B cell (primary cell): ENCODE measurements at regions not wholly inside any gene's neighbourhood (a gene's known extent, or its start where the extent isn't known, plus 50 kb on each side); places are given as distances from the start of the nearest gene placed in this dataset.

Experiments used
- ATAC-seq: fragments of 200-7000 bp; cut with Tn5 transposase; one replicate; pipeline ENCODE4 v1.10.0; 2021; ENCODE audit warnings: low read depth, mild to moderate bottlenecking, moderate number of reproducible peaks, moderate library complexity
- CTCF ChIA-PET: fragments of 350-600 bp; sonication (Branson Sonifier 250); formaldehyde crosslinking; loops from one replicate; lab custom pipeline; 2021; ENCODE audit warnings: antibody characterized with exemption, inconsistent platforms; lab: Charles Lee
- POLR2A ChIA-PET: fragments of 350-600 bp; sonication (Branson Sonifier 250); formaldehyde crosslinking; loops from one replicate; lab custom pipeline; 2021; ENCODE audit warnings: antibody characterized with exemption; lab: Charles Lee
- DNase-seq: peaks from one replicate; pipeline ENCODE4 v3.0.0; 2013
- H2AFZ ChIP-seq: 2 replicates; pipeline ENCODE4 v1.6.1; 2012; ENCODE audit warnings: mild to moderate bottlenecking, low read depth, low read length; ENCODE audit not compliant: insufficient read depth, poor library complexity, severe bottlenecking
- H3K27ac ChIP-seq, 2 donors: 1 replicate in 1 of 2; 2 replicates in 1 of 2; pipeline ENCODE4 v1.5.1; 2012 to 2013; ENCODE audit warnings: low read length in 2 of 2, mild to moderate bottlenecking in 2 of 2, moderate library complexity in 1 of 2
- H3K27me3 ChIP-seq, 4 experiments: fragments of 200-600 bp in 1 of 4; sonication (generic) in 1 of 4; replicated peaks in 1 of 4; 1 replicate in 2 of 4; 2 replicates in 2 of 4; pipeline versions ENCODE4 v1.6.1 to v1.7.0; 2013 to 2016; ENCODE audit warnings: low read length in 3 of 4, mild to moderate bottlenecking in 2 of 4, mixed read lengths in 1 of 4, moderate library complexity in 1 of 4; ENCODE audit not compliant: insufficient read depth in 4 of 4, control insufficient read depth in 3 of 4; ENCODE audit errors: control extremely low read depth in 1 of 4
- H3K36me3 ChIP-seq, 2 experiments: replicated peaks in 1 of 2; 1 replicate in 1 of 2; 2 replicates in 1 of 2; pipeline versions ENCODE4 v1.6.1 to v1.7.1; 2013; ENCODE audit warnings: low read length in 1 of 2; ENCODE audit not compliant: insufficient read depth in 2 of 2, control insufficient read depth in 1 of 2; ENCODE audit errors: control extremely low read depth in 1 of 2, extremely low read depth in 1 of 2
- H3K4me1 ChIP-seq, 2 donors: fragments of 200-600 bp in 1 of 2; sonication (generic) in 1 of 2; 1 replicate in 1 of 2; 2 replicates in 1 of 2; pipeline versions ENCODE4 v1.5.1 to v1.6.1; 2013 to 2017; ENCODE audit warnings: low read length in 2 of 2; ENCODE audit not compliant: control insufficient read depth in 2 of 2, insufficient read depth in 2 of 2
- H3K4me2 ChIP-seq: replicated peaks from 2 replicates; pipeline ENCODE3; 2012; ENCODE audit warnings: mild to moderate bottlenecking, low read depth, low read length; ENCODE audit not compliant: poor library complexity, severe bottlenecking
- H3K4me3 ChIP-seq, 5 experiments: fragments of 200-600 bp in 1 of 5; sonication (generic) in 1 of 5; 1 replicate in 3 of 5; 2 replicates in 2 of 5; pipeline versions ENCODE4 v1.5.1 to v1.7.0; 2011 to 2016; ENCODE audit warnings: low read length in 4 of 5, mild to moderate bottlenecking in 4 of 5, low read depth in 2 of 5, control low read depth in 1 of 5, moderate library complexity in 1 of 5; ENCODE audit not compliant: insufficient read depth in 1 of 5; ENCODE audit errors: control extremely low read depth in 1 of 5, extremely low read depth in 1 of 5
- H3K79me2 ChIP-seq: fragments of 200-600 bp; sonication (generic); one replicate; pipeline ENCODE4 v1.6.0; 2016; ENCODE audit warnings: low read length; ENCODE audit not compliant: control insufficient read depth, insufficient read depth
- H3K9ac ChIP-seq: fragments of 200-600 bp; sonication (generic); 2 replicates; pipeline ENCODE4 v1.6.1; 2017; ENCODE audit warnings: mild to moderate bottlenecking, low read length, moderate library complexity
- H3K9me3 ChIP-seq, 3 donors: one replicate each; pipeline versions ENCODE4 v1.6.1 to v1.7.1; 2013; ENCODE audit warnings: low read length in 2 of 3; ENCODE audit not compliant: control insufficient read depth in 2 of 3, insufficient read depth in 1 of 3; ENCODE audit errors: control extremely low read depth in 1 of 3
- H4K20me1 ChIP-seq: 2 replicates; pipeline ENCODE4 v1.6.0; 2012; ENCODE audit warnings: mild to moderate bottlenecking, low read length; ENCODE audit not compliant: insufficient read depth, control insufficient read depth, poor library complexity, severe bottlenecking
- H3K27ac Mint-ChIP-seq: one replicate; pipeline ENCODE4 v1.8.0; 2021; ENCODE audit warnings: mixed read lengths
- H3K27me3 Mint-ChIP-seq: one replicate; pipeline ENCODE4 v1.8.0; 2021; ENCODE audit warnings: mixed read lengths
- H3K4me1 Mint-ChIP-seq: one replicate; pipeline ENCODE4 v1.8.0; 2021; ENCODE audit warnings: mixed read lengths
- H3K4me3 Mint-ChIP-seq: one replicate; pipeline ENCODE4 v1.8.0; 2021; ENCODE audit warnings: mixed read lengths
- H3K9me3 Mint-ChIP-seq: one replicate; pipeline ENCODE4 v1.8.0; 2022; ENCODE audit warnings: mixed read lengths; ENCODE audit not compliant: insufficient read depth
- CTCF ChIP-seq: fragments of 200-600 bp; IDR thresholded peaks from one replicate; pipeline ENCODE4 v1.8.0; 2022; ENCODE audit warnings: antibody characterized with exemption, mild to moderate bottlenecking
- EZH2 ChIP-seq: IDR thresholded peaks from 2 replicates; pipeline ENCODE4 v1.6.1; 2012; ENCODE audit warnings: borderline replicate concordance, low read depth, mild to moderate bottlenecking, moderate library complexity, low read length; ENCODE audit not compliant: insufficient read depth, poor library complexity, severe bottlenecking
- WGBS: methylation state at CpG from one replicate; pipeline ENCODE4 v1.1.5; 2013; ENCODE audit warnings: missing lambda C conversion rate; ENCODE audit not compliant: insufficient coverage; 5-methylcytosine and 5-hydroxymethylcytosine counted together
- intact Hi-C: fragments of 100-400 bp; cut with micrococcal nuclease; formaldehyde crosslinking; loops from one replicate; pipeline ENCODE4 v1.10.0; 2022

- Histone ChIP-seq H3K9me3 (peaks cover 0 to 1% (median 0%) of the 10 kb centered on the region in 3 donors), H3K27me3 (peaks cover 0 to 4% (median 0%) of the 10 kb centered on the region in 4 experiments), H2AFZ (no peak overlapping the region), H3K4me3 (no peak overlapping the region), H3K36me3 (no peaks in the 10 kb centered on the region), H4K20me1 (no peaks in the 10 kb centered on the region), H3K9ac (no peak overlapping the region), H3K27ac (no peak overlapping the region), H3K4me2 (no peak overlapping the region), H3K4me1 (no peaks in the 10 kb centered on the region), H3K79me2 (no peaks in the 10 kb centered on the region)
- no peak overlapping the region for H3K4me3 Mint-ChIP-seq
- WGBS, result 100% methylated on average over 3 of the region's 5 CpGs
- POLR2A ChIA-PET, result no interaction called here
- H3K27me3 Mint-ChIP-seq, result peaks cover 13% of the 10 kb centered on the region
- no peak overlapping the region for H3K27ac Mint-ChIP-seq
- TF ChIP-seq EZH2, result no peak
- no peak for TF ChIP-seq CTCF
- H3K4me1 Mint-ChIP-seq, result peaks cover 1% of the 10 kb centered on the region
- DNase-seq, result no peak
- CTCF ChIA-PET, result interaction anchor here (1.3 to 8.1 kb wide), 6 partner anchors 9 to 395 kb away, joined by 3 to 111 read pairs (median 6); partner anchors contain the start of gene GAREM1
- intact Hi-C loops, result loop anchor here (2.0 to 10.0 kb wide), 2 partner anchors 278 to 996 kb away; no protein-coding TSS in a partner anchor
- H3K9me3 Mint-ChIP-seq, result no peaks in the 10 kb centered on the region
- ATAC-seq, result no peak
Measured at GRCh38 chr18:32553174-32553573, 82.5 kb upstream of the GAREM1 start.

- 0% methylated on average over 2 of the region's 4 CpGs for WGBS
- Mint-ChIP-seq H3K9me3 (no peaks in the 10 kb centered on the region), H3K27ac (no peak overlapping the region), H3K4me3 (no peak overlapping the region), H3K27me3 (peaks cover 13% of the 10 kb centered on the region), H3K4me1 (peaks cover 1% of the 10 kb centered on the region)
- CTCF ChIA-PET, result interaction anchor here (0.9 to 8.1 kb wide), 9 partner anchors 10 to 394 kb away, joined by 3 to 111 read pairs (median 4); partner anchors contain the start of gene GAREM1
- TF ChIP-seq EZH2 (no peak), CTCF (peak; percentile 86)
- Histone ChIP-seq H3K9ac (no peak overlapping the region), H3K27me3 (peaks cover 0 to 4% (median 0%) of the 10 kb centered on the region in 4 experiments), H3K4me2 (no peak overlapping the region), H4K20me1 (no peaks in the 10 kb centered on the region), H3K9me3 (peaks cover 0 to 1% (median 0%) of the 10 kb centered on the region in 3 donors), H3K36me3 (no peaks in the 10 kb centered on the region), H3K4me3 (no peak overlapping the region), H3K79me2 (no peaks in the 10 kb centered on the region), H3K4me1 (no peaks in the 10 kb centered on the region), H3K27ac (no peak overlapping the region), H2AFZ (peak overlapping the region; percentile 24)
- POLR2A ChIA-PET, result no interaction called here
- ATAC-seq, result no peak
- DNase-seq, result peak; percentile 65
- intact Hi-C loops, result loop anchor here (2.0 to 10.0 kb wide), 2 partner anchors 278 to 996 kb away; no protein-coding TSS in a partner anchor
Measured at GRCh38 chr18:32552421-32553030, 81.8 kb upstream of the GAREM1 start.
